Uterus (tissue), 2 donors: ENCODE measurements at regions not wholly inside any gene's neighbourhood (a gene's known extent, or its start where the extent isn't known, plus 50 kb on each side); places are given as distances from the start of the nearest gene placed in this dataset.

Experiments
- CTCF ChIP-seq, 4 experiments: fragments of 200-600 bp in 2 of 4; fragments of 450-650 bp in 2 of 4; sonication (generic) in 2 of 4; IDR thresholded peaks; one replicate each; pipeline ENCODE4 v1.5.1; 2016 to 2019; ENCODE audit warnings: antibody characterized with exemption in 4 of 4, mild to moderate bottlenecking in 2 of 4, moderate library complexity in 1 of 4
- POLR2A ChIP-seq, 2 donors: fragments of 450-650 bp; IDR thresholded peaks; one replicate each; pipeline ENCODE4 v1.6.1; 2016; ENCODE audit warnings: antibody characterized with exemption in 2 of 2, mild to moderate bottlenecking in 1 of 2, moderate library complexity in 1 of 2

- TF ChIP-seq POLR2A (IDR thresholded peaks at IDR 0.05) (no peak), CTCF (IDR thresholded peaks at IDR 0.05) (no peak)
Measured at GRCh38 chr2:10196110-10196892, 73.8 kb downstream of the RRM2 start.
